ENCODE measurements at regions not wholly inside any gene's neighbourhood (a gene's known extent, or its start where the extent isn't known, plus 50 kb on each side); places are given as distances from the start of the nearest gene placed in this dataset.
"Not testable (repeated sequence)": the region's sequence is repeated elsewhere in the genome, so short reads cannot be mapped to it uniquely, and the experiment has no call there.

DNA sequence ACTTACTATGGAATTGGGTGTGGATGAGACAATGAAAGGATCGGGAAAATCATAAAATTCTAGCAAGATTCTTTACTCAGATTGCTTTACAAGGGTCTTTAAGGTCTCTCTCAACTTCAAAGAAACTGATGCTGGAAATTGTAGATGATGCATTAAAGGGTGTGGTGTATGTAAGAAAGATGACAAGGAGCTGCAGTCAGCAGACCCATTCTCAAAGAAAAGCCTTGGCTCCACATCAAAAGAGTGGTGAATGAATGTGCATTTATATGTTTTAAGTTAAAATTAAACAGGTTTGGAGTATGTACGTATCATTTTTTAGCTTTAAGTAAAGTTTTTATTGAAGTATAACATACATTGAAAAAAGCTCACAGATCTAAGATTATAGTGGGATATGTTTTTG is 194.5 kb downstream of the C12orf75 start:
- no peak for ATAC-seq (ENCODE audit: low FRiP score)
- TF ChIP-seq, protein P1, sequence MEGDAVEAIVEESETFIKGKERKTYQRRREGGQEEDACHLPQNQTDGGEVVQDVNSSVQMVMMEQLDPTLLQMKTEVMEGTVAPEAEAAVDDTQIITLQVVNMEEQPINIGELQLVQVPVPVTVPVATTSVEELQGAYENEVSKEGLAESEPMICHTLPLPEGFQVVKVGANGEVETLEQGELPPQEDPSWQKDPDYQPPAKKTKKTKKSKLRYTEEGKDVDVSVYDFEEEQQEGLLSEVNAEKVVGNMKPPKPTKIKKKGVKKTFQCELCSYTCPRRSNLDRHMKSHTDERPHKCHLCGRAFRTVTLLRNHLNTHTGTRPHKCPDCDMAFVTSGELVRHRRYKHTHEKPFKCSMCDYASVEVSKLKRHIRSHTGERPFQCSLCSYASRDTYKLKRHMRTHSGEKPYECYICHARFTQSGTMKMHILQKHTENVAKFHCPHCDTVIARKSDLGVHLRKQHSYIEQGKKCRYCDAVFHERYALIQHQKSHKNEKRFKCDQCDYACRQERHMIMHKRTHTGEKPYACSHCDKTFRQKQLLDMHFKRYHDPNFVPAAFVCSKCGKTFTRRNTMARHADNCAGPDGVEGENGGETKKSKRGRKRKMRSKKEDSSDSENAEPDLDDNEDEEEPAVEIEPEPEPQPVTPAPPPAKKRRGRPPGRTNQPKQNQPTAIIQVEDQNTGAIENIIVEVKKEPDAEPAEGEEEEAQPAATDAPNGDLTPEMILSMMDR (IDR thresholded peaks at IDR 0.05) = no peak
- no peak for DNase-seq (ENCODE audit: low spot score)

DNA sequence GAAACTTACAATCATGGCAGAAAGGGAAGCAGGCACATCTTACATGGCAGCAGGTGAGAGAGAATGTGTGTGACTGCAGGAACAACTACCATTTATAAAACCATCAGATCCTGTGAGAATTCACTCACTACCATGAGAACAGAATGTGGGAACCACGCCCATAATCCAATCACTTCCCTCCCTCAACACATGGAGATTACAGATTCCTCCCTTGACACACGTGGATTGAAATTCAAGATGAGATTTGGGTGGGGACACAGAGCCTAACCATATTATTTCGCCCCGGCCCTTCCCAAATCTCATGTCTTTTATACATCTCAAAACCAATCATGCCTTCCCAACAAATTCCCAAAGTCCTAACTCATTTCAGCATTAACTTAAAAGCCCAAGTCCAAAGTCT is 203.6 kb downstream of the C12orf75 start:
- TF ChIP-seq, protein P1 (IDR thresholded peaks at IDR 0.05) = no peak
- no peak for DNase-seq (ENCODE audit: low spot score)
- ATAC-seq (ENCODE audit: low FRiP score) = no peak

DNA sequence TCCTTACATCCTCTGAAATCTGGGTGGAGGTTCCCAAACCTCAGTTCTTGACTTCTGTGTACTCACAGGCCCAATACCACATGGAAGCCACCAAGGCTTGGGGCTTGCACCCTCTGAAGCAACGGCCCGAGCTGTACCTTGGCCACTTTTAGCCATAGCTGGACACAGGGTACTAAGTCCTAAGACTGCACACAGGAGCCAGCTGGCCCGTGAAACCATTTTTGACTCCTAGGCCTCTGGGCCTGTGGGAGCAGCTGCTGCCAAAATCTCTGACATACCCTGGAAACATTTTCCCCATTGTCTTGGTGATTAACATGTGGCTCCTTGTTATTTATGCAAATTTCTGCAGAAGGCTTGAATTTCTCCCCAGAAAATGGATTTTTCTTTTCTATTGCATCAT is 204.5 kb downstream of the C12orf75 start:
- ATAC-seq (ENCODE audit: low FRiP score); DNase-seq (ENCODE audit: low spot score): not testable (repeated sequence)

DNA sequence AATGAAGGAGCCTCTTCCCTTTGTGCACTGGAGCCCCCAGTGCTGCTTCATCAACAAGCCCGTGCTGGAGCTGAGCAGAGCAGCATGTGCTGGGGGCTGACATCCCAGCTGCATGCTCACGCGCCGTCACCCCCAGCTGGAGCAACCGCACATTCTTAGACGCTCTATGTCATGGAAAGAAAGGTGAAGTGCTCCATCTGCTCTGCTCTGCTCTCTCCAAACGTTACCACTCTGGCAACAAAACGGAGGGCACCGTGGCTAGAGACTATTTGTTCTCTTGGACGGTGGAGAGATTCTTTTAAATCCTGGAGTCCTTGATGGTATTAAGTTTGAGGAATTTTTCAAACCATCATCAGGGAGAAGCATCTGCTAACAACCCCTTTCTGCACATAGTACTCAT is 208.4 kb downstream of the C12orf75 start:
- TF ChIP-seq, protein P1 (IDR thresholded peaks at IDR 0.05) = no peak
- DNase-seq (ENCODE audit: low spot score) (no peak), ATAC-seq (ENCODE audit: low FRiP score) (no peak)

DNA sequence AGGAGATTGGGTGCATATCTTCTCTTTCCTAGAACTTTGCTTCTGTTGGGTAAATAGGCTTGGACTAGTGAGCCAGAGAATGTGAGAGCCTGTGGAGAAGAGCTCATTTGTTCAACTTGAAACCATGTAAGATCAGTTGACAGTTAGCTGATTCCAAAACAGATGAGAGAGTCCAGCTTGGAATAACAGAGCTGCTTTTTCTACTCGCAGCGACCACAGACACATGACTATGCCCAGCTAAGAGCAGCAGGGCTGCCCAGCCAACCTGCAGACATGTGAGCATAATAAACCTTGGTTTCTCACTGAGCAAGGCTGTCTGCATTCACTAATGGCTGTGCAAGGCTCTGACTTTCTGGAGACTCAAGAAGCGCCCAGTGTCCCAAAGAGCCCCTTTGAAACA is 209.2 kb downstream of the C12orf75 start:
- DNase-seq (ENCODE audit: low spot score) (no peak), ATAC-seq (ENCODE audit: low FRiP score) (no peak)
- TF ChIP-seq, protein P1 (IDR thresholded peaks at IDR 0.05) = no peak

DNA sequence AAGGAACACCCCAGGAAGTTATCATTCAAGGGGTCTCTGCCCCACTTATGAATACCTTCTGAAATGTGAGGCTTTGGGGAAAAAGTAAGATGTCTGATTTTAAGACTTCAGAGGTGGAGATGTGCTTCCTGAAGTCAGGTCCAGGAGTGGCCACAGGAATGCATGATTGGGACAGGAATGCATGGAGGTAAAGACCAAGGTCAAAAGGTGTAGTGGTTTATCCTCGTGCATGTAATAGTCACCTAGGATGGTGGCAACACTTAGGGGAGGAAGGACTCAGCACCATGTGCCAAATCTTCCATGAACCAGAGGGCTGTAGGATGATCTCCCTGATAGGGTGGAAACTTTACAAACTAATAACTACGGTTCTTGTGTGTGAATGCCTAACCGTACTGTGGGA is 217.3 kb downstream of the C12orf75 start:
- ATAC-seq (ENCODE audit: low FRiP score) (no peak), DNase-seq (ENCODE audit: low spot score) (no peak)
- TF ChIP-seq, protein P1 (IDR thresholded peaks at IDR 0.05) = no peak

DNA sequence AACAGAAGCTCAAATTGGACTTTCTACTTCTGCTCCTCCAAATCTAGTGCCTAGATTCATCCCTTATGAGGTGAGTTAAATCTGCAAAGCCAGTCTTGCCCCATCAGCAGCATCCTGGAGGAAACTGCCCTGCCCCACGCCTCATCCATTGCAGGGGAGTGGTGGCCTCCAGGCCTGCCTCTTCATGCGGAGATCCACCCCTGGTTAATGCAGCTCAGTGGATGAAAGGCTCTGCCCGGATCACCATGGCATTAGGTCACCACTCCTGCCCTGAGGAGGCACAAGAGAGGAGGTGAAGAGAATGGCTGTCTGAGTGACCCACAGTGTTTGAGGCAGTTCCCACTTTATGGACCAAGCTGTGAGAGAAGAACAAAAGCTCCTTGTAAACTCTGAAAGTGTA is 218.1 kb downstream of the C12orf75 start:
- no peak for ATAC-seq (ENCODE audit: low FRiP score)
- no peak for DNase-seq (ENCODE audit: low spot score)
- TF ChIP-seq, protein P1 (IDR thresholded peaks at IDR 0.05) = no peak

DNA sequence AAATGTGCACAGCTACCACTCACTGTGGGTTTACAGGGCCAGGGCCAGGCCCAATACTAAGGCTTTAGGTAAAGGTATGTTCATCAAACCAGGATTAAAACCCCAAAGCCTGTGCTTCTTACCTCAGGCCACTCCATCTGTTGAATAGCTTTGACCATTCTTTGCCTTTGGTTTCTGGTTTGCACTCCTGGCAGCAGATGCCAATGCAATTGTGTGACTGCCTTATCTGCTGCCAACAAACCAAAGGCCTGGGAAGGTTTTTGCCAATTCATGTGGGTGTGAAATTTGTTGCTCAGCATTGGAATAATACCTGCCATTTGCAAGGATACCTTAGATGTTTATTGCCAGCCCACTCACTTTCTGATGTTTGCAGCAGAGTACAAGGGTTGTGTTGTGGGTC is 221.6 kb downstream of the C12orf75 start:
- TF ChIP-seq, protein P1 (IDR thresholded peaks at IDR 0.05) = no peak
- ATAC-seq (ENCODE audit: low FRiP score) (no peak), DNase-seq (ENCODE audit: low spot score) (no peak)

Measured in omental fat pad (tissue), 3 donors.